Gastrocnemius medialis (tissue), 4 donors: ENCODE measurements at regions not wholly inside any gene's neighbourhood (a gene's known extent, or its start where the extent isn't known, plus 50 kb on each side); places are given as distances from the start of the nearest gene placed in this dataset.

Experiments used
- ATAC-seq, 2 donors: fragments of 150-250 bp; one replicate each; pipeline ENCODE4 v1.9.1; 2016
- DNase-seq, 2 donors: peaks; one replicate each; pipeline ENCODE4 v3.0.0-alpha.2; 2019
- H3K27ac ChIP-seq, 4 donors: fragments of 200-600 bp; sonication (generic); 1 replicate in 1 of 4; 2 replicates in 3 of 4; pipeline ENCODE4 v1.5.1; 2016 to 2018; ENCODE audit warnings: mild to moderate bottlenecking in 2 of 4, moderate library complexity in 1 of 4
- H3K27me3 ChIP-seq, 3 donors: fragments of 200-600 bp; sonication (generic) in 2 of 3; 1 replicate in 1 of 3; 2 replicates in 2 of 3; pipeline versions ENCODE4 v1.5.1 to v1.6.0; 2016 to 2019; ENCODE audit warnings: mild to moderate bottlenecking in 1 of 3, moderate library complexity in 1 of 3
- H3K36me3 ChIP-seq, 2 donors: fragments of 200-600 bp; sonication (generic) in 1 of 2; one replicate each; pipeline ENCODE4 v1.5.1; 2017 to 2018
- H3K4me1 ChIP-seq, 2 donors: fragments of 200-600 bp; sonication (generic) in 1 of 2; one replicate each; pipeline ENCODE4 v1.5.1; 2016 to 2017; ENCODE audit warnings: mild to moderate bottlenecking in 2 of 2
- H3K4me3 ChIP-seq, 4 donors: fragments of 200-600 bp; sonication (generic) in 3 of 4; 1 replicate in 1 of 4; 2 replicates in 3 of 4; pipeline ENCODE4 v1.5.1; 2016 to 2019; ENCODE audit warnings: mild to moderate bottlenecking in 2 of 4
- H3K9me3 ChIP-seq, 3 donors: fragments of 200-600 bp; sonication (generic) in 2 of 3; 1 replicate in 1 of 3; 2 replicates in 2 of 3; pipeline ENCODE4 v1.5.1; 2016 to 2019
- POLR2A ChIP-seq, 2 donors: fragments of 450-650 bp; IDR thresholded peaks; one replicate each; pipeline ENCODE4 v1.6.1; 2017; ENCODE audit warnings: antibody characterized with exemption in 2 of 2, mild to moderate bottlenecking in 2 of 2, moderate library complexity in 2 of 2
- in situ Hi-C, 4 donors: fragments of 200-750 bp; cut with MboI; loops; one replicate each; pipeline versions ENCODE4 v1.15.0 to v1.8.0; 2017; ENCODE audit warnings: low sequenced_read_pairs in 4 of 4
- intact Hi-C: fragments of 100-400 bp; cut with DNase I; formaldehyde crosslinking; loops from one replicate; pipeline ENCODE4 v1.15.1; 2023; ENCODE audit warnings: low total_unique reads
- TF ChIP-seq, protein P1 (sequence below), 5 experiments: fragments of 450-650 bp in 3 of 5; fragments of 200-600 bp in 2 of 5; sonication (generic) in 2 of 5; IDR thresholded peaks in 4 of 5; conservative IDR thresholded peaks in 1 of 5; 1 replicate in 4 of 5; 2 replicates in 1 of 5; pipeline ENCODE4 v1.5.1; 2016 to 2019; ENCODE audit warnings: antibody characterized with exemption in 5 of 5, mild to moderate bottlenecking in 3 of 5, moderate library complexity in 3 of 5

DNA sequence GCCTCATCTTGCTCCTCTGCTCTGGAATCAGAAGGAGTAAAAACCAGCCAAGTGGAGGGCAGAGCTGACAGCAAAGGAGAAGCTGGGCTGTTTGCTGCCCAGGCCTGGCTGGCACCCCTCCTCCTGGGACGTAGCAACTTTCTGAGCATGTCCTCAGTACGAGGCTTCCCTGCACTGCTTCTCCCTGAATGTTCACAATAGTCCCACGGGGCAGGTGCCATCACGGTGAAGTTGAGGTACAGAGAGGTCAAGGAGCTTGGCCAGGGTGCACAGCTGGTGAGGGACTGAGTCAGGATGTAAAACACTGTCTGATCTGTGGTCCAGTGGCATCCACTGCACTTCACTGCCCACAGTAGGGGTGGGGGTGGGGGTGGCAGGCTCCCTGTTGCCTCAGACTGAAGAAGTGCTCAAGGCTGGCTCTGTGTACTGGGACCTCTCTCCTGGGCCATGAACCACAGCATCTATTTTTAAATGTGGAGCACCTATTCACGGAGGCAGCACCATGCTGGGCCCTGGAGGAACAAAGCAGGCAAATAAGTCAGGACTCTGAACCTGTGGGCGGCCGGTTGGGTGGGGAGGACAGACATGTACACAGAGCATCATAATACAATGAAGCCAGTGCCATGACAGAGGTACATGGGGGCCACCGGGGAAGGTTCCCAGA, 369.5 kb downstream of the SEC14L1 start:
- Histone ChIP-seq H3K27me3 (no peaks in the 10 kb centered on the region), H3K36me3 (no peaks in the 10 kb centered on the region), H3K4me1 (no peaks in the 10 kb centered on the region), H3K27ac (no peak overlapping the region), H3K4me3 (no peak overlapping the region), H3K9me3 (no peaks in the 10 kb centered on the region)
- DNase-seq (no peak), ATAC-seq (no peak)
- in situ Hi-C loops, result loop anchor here in 2 of 4 donors (25.0 kb wide), 1 partner anchor 448 kb away; no protein-coding TSS in a partner anchor
- intact Hi-C loops, result no loop called here
- TF ChIP-seq, protein P1, sequence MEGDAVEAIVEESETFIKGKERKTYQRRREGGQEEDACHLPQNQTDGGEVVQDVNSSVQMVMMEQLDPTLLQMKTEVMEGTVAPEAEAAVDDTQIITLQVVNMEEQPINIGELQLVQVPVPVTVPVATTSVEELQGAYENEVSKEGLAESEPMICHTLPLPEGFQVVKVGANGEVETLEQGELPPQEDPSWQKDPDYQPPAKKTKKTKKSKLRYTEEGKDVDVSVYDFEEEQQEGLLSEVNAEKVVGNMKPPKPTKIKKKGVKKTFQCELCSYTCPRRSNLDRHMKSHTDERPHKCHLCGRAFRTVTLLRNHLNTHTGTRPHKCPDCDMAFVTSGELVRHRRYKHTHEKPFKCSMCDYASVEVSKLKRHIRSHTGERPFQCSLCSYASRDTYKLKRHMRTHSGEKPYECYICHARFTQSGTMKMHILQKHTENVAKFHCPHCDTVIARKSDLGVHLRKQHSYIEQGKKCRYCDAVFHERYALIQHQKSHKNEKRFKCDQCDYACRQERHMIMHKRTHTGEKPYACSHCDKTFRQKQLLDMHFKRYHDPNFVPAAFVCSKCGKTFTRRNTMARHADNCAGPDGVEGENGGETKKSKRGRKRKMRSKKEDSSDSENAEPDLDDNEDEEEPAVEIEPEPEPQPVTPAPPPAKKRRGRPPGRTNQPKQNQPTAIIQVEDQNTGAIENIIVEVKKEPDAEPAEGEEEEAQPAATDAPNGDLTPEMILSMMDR (IDR thresholded peaks at IDR 0.05 in 4 of 5, conservative IDR thresholded peaks at IDR 0.05 in 1 of 5), result no peak
- TF ChIP-seq POLR2A (IDR thresholded peaks at IDR 0.05), result no peak

DNA sequence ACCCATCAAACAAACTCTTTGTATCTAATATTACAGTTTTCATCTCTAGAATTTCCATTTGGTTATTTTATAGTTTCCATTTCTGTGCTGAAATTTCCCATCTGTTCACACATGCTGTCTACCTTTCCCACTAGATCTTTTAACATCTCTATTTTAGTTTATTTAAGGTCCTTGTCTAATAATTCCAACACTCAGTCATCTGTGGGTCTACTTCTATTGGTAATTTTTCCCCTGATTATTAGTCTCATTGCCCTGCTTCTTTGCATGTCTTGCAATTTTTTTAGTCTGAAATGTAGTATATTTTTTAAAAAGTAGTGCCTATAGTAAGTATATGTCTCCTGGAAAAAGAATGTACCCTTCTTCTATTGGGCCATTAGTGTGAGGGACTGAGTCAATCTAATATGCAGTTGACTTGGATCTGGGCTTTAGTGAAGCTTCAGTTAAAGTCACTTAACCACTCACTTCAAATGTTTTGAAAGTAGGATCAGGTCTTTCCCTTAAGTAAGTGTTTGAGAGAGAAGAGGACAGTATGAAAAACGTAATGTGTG, 370.8 kb downstream of the SEC14L1 start:
- no peak overlapping the region for H3K27ac ChIP-seq
- H3K9me3 ChIP-seq, result no peaks in the 10 kb centered on the region
- H3K27me3 ChIP-seq, result no peaks in the 10 kb centered on the region
- no peak overlapping the region for H3K4me3 ChIP-seq
- no peaks in the 10 kb centered on the region for H3K36me3 ChIP-seq
- in situ Hi-C loops, result loop anchor here in 2 of 4 donors (25.0 kb wide), 1 partner anchor 449 kb away; no protein-coding TSS in a partner anchor
- intact Hi-C loops, result no loop called here
- no peaks in the 10 kb centered on the region for H3K4me1 ChIP-seq
- TF ChIP-seq POLR2A (IDR thresholded peaks at IDR 0.05), result no peak
- TF ChIP-seq, protein P1 (IDR thresholded peaks at IDR 0.05 in 4 of 5, conservative IDR thresholded peaks at IDR 0.05 in 1 of 5), result no peak
- DNase-seq, result no peak
- ATAC-seq, result no peak

DNA sequence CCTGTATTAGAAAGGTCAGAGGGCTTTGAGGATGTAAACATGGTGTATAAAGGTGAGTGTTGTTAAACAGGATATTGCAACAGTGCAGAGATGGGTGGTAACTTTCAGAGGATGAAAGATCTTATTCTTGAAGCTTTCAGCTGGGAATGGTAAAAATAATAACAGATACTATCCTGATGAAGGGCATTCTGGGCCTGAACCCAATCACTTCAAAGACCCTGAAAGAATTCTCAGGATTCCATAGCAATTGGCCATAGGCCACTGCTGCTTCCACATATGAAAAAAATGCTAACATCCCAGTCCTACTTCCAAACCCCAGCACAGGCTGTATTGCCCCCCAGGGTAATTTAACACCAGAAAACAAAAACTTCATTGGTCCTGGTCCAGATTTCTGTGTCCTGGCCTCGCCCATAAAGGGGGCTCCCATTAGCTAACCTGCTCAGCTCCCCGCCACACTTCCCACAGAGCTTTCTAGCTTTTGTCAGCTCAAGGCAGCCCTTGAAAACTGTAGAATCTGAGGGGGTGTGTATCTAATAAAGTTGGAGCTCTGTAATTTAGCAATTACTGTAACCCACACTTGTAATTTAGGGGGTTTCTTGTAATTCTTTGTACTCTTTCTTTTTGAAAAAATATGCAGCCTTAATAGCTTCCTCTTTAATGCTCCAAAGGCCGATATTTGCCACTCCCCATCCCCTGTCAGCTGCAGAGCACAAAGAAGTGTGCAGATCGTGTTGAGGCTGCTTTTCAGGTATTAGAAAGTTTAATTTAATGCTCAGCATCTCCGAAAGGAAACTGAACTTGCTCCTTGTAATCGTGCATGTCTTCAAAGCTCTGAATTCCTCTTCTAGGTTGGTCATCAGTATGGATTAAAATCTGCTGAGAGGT, 371.5 kb downstream of the SEC14L1 start:
- TF ChIP-seq, protein P1 (IDR thresholded peaks at IDR 0.05 in 4 of 5, conservative IDR thresholded peaks at IDR 0.05 in 1 of 5), result no peak
- TF ChIP-seq POLR2A (IDR thresholded peaks at IDR 0.05), result no peak
- H3K4me1 ChIP-seq, result no peaks in the 10 kb centered on the region
- no peak overlapping the region for H3K4me3 ChIP-seq
- no peaks in the 10 kb centered on the region for H3K36me3 ChIP-seq
- ATAC-seq (no peak), DNase-seq (no peak)
- no peak overlapping the region for H3K27ac ChIP-seq
- H3K9me3 ChIP-seq, result no peaks in the 10 kb centered on the region
- in situ Hi-C loops (loop anchor here in 2 of 4 donors (25.0 kb wide), 1 partner anchor 450 kb away; no protein-coding TSS in a partner anchor), intact Hi-C loops (no loop called here)
- no peaks in the 10 kb centered on the region for H3K27me3 ChIP-seq

DNA sequence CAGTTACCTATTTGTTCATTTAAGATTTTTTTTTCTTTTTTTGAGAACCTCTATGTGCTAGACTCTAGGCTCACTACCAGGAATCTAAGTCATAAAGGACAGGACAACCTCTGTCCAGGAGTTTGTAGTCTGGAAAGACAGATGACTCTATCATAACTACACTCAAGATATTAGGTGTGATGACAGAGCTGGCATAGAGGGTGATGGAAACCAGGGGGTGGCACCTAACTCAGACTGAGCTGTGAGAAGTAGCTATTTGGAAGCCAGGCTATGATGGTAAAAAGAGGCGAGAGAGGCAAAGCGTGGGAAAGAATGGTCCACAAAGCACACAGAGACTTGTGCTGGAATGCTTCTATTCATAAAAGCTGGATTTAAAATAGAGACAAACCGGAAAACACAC, 372.3 kb downstream of the SEC14L1 start:
- no peak for DNase-seq
- no peaks in the 10 kb centered on the region for H3K9me3 ChIP-seq
- no peaks in the 10 kb centered on the region for H3K36me3 ChIP-seq
- ATAC-seq, result no peak
- no peaks in the 10 kb centered on the region for H3K4me1 ChIP-seq
- no peaks in the 10 kb centered on the region for H3K27me3 ChIP-seq
- in situ Hi-C loops, result loop anchor here in 2 of 4 donors (25.0 kb wide), 1 partner anchor 451 kb away; no protein-coding TSS in a partner anchor
- TF ChIP-seq POLR2A (IDR thresholded peaks at IDR 0.05), result no peak
- TF ChIP-seq, protein P1 (IDR thresholded peaks at IDR 0.05 in 4 of 5, conservative IDR thresholded peaks at IDR 0.05 in 1 of 5), result no peak
- no peak overlapping the region for H3K4me3 ChIP-seq
- intact Hi-C loops, result no loop called here
- no peak overlapping the region for H3K27ac ChIP-seq
